Esophagus squamous epithelium (tissue), 5 donors: ENCODE measurements at regions not wholly inside any gene's neighbourhood (a gene's known extent, or its start where the extent isn't known, plus 50 kb on each side); places are given as distances from the start of the nearest gene placed in this dataset.
A peak's percentile ranks its signal among the peaks of the same experiment; 100 is the strongest.
"Not testable (repeated sequence)": the region's sequence is repeated elsewhere in the genome, so short reads cannot be mapped to it uniquely, and the experiment has no call there.

Experiments
- DNase-seq: peaks from one replicate; lab custom pipeline; 2025; lab: John Stamatoyannopoulos, UW
- H3K27ac ChIP-seq, 4 donors: fragments of 200-600 bp; sonication (generic); one replicate each; pipeline ENCODE4 v1.5.1; 2016 to 2019; ENCODE audit warnings: mild to moderate bottlenecking in 1 of 4
- H3K27me3 ChIP-seq, 4 donors: fragments of 200-600 bp; sonication (generic); 1 replicate in 3 of 4; 2 replicates in 1 of 4; pipeline versions ENCODE4 v1.5.1 to v1.6.0; 2017 to 2021; ENCODE audit warnings: antibody characterized with exemption in 1 of 4
- H3K36me3 ChIP-seq, 3 donors: fragments of 200-600 bp; sonication (generic); one replicate each; pipeline ENCODE4 v1.5.1; 2016 to 2019
- H3K4me1 ChIP-seq, 3 donors: fragments of 200-600 bp; sonication (generic); one replicate each; pipeline ENCODE4 v1.5.1; 2017 to 2019
- H3K4me3 ChIP-seq, 4 donors: fragments of 200-600 bp; sonication (generic); 1 replicate in 3 of 4; 2 replicates in 1 of 4; pipeline ENCODE4 v1.5.1; 2016 to 2019; ENCODE audit warnings: mild to moderate bottlenecking in 2 of 4, moderate library complexity in 1 of 4
- H3K9me3 ChIP-seq, 3 donors: fragments of 200-600 bp; sonication (generic); one replicate each; pipeline ENCODE4 v1.5.1; 2016 to 2019
- POLR2A ChIP-seq, 4 donors: fragments of 450-650 bp; IDR thresholded peaks; one replicate each; pipeline ENCODE4 v1.6.1; 2017; ENCODE audit warnings: antibody characterized with exemption in 4 of 4, mild to moderate bottlenecking in 4 of 4, moderate library complexity in 3 of 4
- WGBS, 2 donors: methylation state at CpG; one replicate each; pipeline ENCODE4 v1.1.5; 2018; 5-methylcytosine and 5-hydroxymethylcytosine counted together
- intact Hi-C: fragments of 100-400 bp; cut with DNase I; formaldehyde crosslinking; loops from one replicate; pipeline ENCODE4 v1.15.0; 2022
- TF ChIP-seq, protein P1 (sequence below), 6 experiments: fragments of 450-650 bp in 4 of 6; fragments of 200-600 bp in 2 of 6; sonication (generic) in 2 of 6; IDR thresholded peaks; one replicate each; pipeline ENCODE4 v1.5.1; 2016 to 2019; ENCODE audit warnings: antibody characterized with exemption in 6 of 6, mild to moderate bottlenecking in 4 of 6, moderate library complexity in 4 of 6
- donor health status: DM: yes; HTN: yes; CAD: no.

DNA sequence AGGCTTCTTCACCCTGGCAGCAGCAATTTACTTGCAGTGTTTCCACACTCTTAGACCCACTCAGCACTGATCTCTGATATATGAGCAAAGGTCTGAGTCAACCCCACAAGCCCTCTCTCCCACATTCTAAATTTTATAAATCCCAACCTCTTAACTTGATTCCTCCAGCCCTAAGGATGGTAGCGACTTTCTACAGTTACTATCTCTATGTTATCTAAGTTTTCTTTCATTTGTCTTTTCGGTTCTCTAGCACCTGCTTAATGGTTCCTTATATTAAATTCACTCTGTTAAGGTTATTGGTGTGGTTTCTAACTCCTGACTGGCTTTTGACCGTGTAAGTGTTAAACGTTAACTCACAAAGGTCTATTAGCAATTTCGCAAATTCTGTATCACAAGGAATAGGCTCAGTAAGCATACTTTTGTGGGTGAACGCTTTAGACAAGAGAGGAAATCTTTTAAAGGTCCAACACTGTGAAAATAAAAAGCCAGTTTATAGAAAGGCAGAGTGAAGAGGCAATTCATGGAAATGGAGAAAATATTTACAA is 99.3 kb downstream of the DLEU7 start:
- Histone ChIP-seq H3K4me3 (no peak overlapping the region), H3K36me3 (no peaks in the 10 kb centered on the region), H3K9me3 (no peaks in the 10 kb centered on the region), H3K27me3 (no peaks in the 10 kb centered on the region), H3K27ac (no peak overlapping the region), H3K4me1 (no peaks in the 10 kb centered on the region)
- 90 to 94% methylated on average over 6 of the region's 6 CpGs for WGBS, 2 donors
- no peak for TF ChIP-seq POLR2A (IDR thresholded peaks at IDR 0.05)
- TF ChIP-seq, protein P1, sequence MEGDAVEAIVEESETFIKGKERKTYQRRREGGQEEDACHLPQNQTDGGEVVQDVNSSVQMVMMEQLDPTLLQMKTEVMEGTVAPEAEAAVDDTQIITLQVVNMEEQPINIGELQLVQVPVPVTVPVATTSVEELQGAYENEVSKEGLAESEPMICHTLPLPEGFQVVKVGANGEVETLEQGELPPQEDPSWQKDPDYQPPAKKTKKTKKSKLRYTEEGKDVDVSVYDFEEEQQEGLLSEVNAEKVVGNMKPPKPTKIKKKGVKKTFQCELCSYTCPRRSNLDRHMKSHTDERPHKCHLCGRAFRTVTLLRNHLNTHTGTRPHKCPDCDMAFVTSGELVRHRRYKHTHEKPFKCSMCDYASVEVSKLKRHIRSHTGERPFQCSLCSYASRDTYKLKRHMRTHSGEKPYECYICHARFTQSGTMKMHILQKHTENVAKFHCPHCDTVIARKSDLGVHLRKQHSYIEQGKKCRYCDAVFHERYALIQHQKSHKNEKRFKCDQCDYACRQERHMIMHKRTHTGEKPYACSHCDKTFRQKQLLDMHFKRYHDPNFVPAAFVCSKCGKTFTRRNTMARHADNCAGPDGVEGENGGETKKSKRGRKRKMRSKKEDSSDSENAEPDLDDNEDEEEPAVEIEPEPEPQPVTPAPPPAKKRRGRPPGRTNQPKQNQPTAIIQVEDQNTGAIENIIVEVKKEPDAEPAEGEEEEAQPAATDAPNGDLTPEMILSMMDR (IDR thresholded peaks at IDR 0.05), result no peak
- intact Hi-C loops, result no loop called here
- no peak for DNase-seq

DNA sequence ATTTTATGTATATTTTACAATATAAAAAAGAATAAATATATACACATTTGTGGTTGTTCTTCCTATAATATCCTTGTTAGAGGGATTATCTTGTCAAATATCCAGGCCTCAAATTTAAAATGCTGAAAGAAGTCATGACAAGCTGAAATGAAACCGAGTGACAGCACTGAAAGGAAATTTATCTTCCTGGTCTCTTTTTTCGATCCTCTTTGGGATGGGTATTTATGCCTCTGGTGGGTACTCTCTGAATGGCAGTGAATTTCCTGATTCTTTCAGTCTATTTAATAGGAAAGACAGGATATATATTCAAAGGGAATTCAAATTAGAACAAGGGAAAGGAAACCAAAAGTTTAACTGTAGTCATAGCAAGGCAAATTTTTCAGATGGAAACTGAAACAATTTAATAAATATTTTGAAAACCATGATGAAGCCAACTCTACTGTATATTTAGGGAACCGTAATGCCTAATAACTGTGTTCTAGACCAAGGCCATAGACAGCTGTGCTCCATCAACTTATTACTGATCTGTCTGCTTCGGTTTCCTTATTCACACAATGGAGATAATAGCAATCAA is 97.9 kb downstream of the DLEU7 start:
- Histone ChIP-seq H3K4me3 (no peak overlapping the region), H3K4me1 (no peaks in the 10 kb centered on the region), H3K27ac (no peak overlapping the region), H3K27me3 (no peaks in the 10 kb centered on the region), H3K36me3 (no peaks in the 10 kb centered on the region), H3K9me3 (no peaks in the 10 kb centered on the region)
- WGBS, 2 donors, result 63 to 80% methylated on average over 4 of the region's 4 CpGs
- DNase-seq, result no peak
- intact Hi-C loops, result no loop called here
- TF ChIP-seq POLR2A (IDR thresholded peaks at IDR 0.05), result no peak
- TF ChIP-seq, protein P1 (IDR thresholded peaks at IDR 0.05), result no peak

DNA sequence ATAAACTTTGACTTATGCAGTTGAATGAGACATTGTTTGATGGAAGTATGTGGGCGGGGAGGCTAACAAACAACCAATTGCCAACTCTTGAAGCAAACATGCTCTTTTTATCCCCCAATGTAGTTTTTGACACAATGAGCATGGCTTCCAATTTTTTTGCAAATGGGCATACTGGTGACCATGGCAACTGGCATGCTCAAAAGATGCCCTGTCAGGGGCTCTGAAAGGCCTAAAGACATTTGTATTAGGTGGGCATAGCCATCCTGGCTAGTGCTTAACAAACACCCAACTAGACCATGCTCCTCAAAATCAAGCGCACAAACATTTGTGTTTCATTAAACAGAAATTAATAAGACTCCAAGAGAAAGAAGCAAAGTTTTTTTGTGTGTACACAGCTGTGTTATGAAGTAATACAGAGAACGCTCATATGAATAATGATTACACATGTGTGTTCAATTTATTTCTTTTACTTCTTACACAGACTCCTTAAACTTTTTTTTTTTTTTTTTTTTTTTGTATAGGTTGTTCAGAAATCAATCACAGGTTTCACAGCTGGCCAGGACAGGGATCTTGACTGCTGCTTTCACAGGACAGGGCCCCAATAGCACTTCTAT is 95.6 kb downstream of the DLEU7 start:
- Histone ChIP-seq H3K4me1 (no peaks in the 10 kb centered on the region), H3K27ac (no peak overlapping the region), H3K27me3 (no peaks in the 10 kb centered on the region), H3K9me3 (no peaks in the 10 kb centered on the region), H3K36me3 (no peaks in the 10 kb centered on the region), H3K4me3 (no peak overlapping the region)
- intact Hi-C loops, result no loop called here
- 79 to 84% methylated on average over 3 of the region's 3 CpGs for WGBS, 2 donors
- no peak for DNase-seq
- no peak for TF ChIP-seq POLR2A (IDR thresholded peaks at IDR 0.05)
- TF ChIP-seq, protein P1 (IDR thresholded peaks at IDR 0.05), result no peak

DNA sequence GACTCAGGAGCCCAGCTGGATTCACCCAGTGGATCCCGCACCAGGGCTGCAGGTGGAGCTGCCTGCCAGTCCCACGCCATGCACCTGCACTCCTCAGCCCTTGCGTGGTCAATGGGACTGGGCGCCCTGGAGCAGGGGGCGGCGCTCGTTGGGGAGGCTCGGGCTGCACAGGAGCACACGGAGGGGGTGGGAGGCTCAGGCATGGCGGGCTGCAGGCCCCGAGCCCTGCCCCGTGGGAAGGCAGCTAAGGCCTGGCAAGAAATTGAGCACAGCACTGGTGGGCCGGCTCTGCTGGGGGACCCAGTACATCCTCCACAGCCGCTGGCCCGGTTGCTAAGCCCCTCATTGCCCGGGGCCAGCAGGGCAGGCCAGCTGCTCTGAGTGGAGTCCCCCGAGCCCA is 90.3 kb downstream of the DLEU7 start:
- H3K4me3 ChIP-seq, intact Hi-C loops, H3K36me3 ChIP-seq, H3K9me3 ChIP-seq, H3K27ac ChIP-seq, DNase-seq, H3K27me3 ChIP-seq: not testable (repeated sequence)
- H3K4me1 ChIP-seq, result peaks cover 4 to 22% (median 5%) of the 10 kb centered on the region in 3 donors
- 91% methylated on average over 11 of the region's 17 CpGs; no CpG with 5 or more reads in 1 of the 2 donors for WGBS, 2 donors

DNA sequence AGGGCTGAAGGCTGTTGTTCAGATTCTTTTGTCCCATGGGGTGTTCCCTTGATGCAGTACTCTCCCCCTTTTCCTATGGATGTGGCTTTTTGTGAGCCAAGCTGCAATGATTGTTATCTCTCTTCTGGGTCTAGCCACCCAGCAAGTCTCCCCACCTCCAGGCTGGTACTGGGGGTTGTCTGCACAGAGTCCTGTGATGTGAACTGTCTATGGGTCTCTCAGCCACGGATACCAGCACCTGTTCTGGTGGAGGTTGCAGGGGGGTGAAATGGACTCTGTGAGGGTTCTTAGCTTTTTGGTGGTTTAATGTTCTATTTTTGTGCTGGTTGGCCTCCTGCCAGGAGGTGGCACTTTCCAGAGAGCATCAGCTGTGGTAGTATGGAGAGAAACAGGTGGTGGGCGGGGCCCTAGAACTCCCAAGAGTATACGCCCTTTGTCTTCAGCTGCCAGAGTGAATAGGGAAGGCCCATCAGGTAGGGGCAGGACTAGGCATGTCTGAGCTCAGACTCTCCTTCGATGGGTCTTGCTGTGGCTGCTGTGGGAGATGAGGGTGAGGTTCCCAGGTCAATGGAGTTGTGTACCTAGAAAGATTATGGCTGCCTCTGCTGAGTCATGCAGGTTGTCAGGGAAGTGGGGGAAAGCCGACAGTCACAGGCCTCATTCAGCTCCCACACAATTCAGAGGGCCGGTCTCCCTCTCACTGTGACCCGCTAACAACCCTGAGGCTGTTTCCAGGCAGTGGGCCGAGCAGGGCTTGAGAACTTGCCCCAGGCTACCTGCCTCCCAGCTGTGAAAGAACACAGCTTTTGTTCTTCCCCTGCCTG is 87.4 kb downstream of the DLEU7 start:
- intact Hi-C loops, H3K9me3 ChIP-seq, H3K27me3 ChIP-seq, H3K36me3 ChIP-seq: not testable (repeated sequence)
- DNase-seq, result peak; percentile 15
- H3K4me3 ChIP-seq, result peak overlapping the region in 2 of 4 donors; percentile 14 to 22
- 26 to 56% methylated on average over 6 to 7 of the region's 8 CpGs for WGBS, 2 donors
- H3K27ac ChIP-seq, result peak overlapping the region; percentile 56 to 87 (median 84)
- peaks cover 4 to 22% (median 5%) of the 10 kb centered on the region in 3 donors for H3K4me1 ChIP-seq

DNA sequence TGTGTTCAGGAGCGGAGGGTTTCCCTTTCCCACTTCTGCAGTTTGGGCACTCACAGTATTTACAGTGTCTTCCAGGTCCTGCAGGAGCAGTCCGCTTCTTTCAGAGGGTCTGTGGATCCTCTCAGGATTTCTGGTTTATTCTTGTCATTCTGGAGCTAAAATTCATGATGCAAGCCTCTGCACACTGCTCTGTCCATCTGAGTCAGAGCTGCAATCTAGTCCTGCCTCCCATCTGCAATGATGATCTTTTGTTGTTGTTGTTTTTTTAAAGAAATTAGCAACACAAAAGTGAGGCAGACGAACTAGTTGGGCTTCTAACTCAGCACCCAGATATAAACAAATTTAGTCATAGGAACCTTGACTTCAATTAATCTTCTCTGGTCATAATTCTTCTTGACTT is 86.5 kb downstream of the DLEU7 start:
- intact Hi-C loops, result no loop called here
- WGBS, 2 donors, result 40 to 50% methylated on average over 3 of the region's 3 CpGs
- Histone ChIP-seq H3K4me3 (peak overlapping the region in 2 of 4 donors; percentile 14 to 22), H3K4me1 (peaks cover 4 to 22% (median 5%) of the 10 kb centered on the region in 3 donors), H3K27ac (peak overlapping the region; percentile 56 to 87 (median 84)), H3K27me3 (no peaks in the 10 kb centered on the region), H3K36me3 (no peaks in the 10 kb centered on the region), H3K9me3 (peaks cover 0 to 8% (median 5%) of the 10 kb centered on the region in 3 donors)
- TF ChIP-seq, protein P1 (IDR thresholded peaks at IDR 0.05), result no peak
- TF ChIP-seq POLR2A (IDR thresholded peaks at IDR 0.05), result no peak
- no peak for DNase-seq
